K562 (cell line): ENCODE measurements at regions not wholly inside any gene's neighbourhood (a gene's known extent, or its start where the extent isn't known, plus 50 kb on each side); places are given as distances from the start of the nearest gene placed in this dataset.

Source experiments
- ATAC-seq: fragments of 200-7000 bp; cut with Tn5 transposase; 3 replicates; pipeline ENCODE4 v1.9.1; 2020; ENCODE audit warnings: moderate library complexity
- BruUV-seq: library from RNA; stranded (reverse); fragments of 400-500 nt; replicated peaks from 2 replicates; lab custom pipeline; 2021; lab: Mats Ljungman, UMichigan
- CTCF ChIA-PET: fragments of 300-600 bp; formaldehyde crosslinking; extraction: SDS; loops from one replicate; lab custom pipeline; 2021; ENCODE audit warnings: low intra/inter-chr PET ratio; lab: Yijun Ruan, JAX
- POLR2A ChIA-PET: fragments of 300-600, 350-650 bp; sonication (Branson Sonifier 250); formaldehyde crosslinking; extraction: SDS; loops from one replicate; lab custom pipeline; 2021; ENCODE audit warnings: antibody characterized with exemption, inconsistent platforms; lab: Yijun Ruan, JAX
- DNase-seq, 4 experiments: peaks; one replicate each; pipeline versions ENCODE4 v3.0.0 to v3.0.0-alpha.2; 2011 to 2018; ENCODE audit warnings: low spot score in 3 of 4, mixed read lengths in 3 of 4; ENCODE audit errors: extremely low read depth in 1 of 4
- FAIRE-seq: peaks from 2 replicates; lab custom pipeline; 2011; peaks lifted over from hg19 to GRCh38; lab: Jason Lieb, UNC
- H2AFZ ChIP-seq: 2 replicates; pipeline ENCODE4 v1.6.0; 2011; ENCODE audit warnings: low read depth, low read length, control low read depth, inconsistent platforms
- H3K27ac ChIP-seq: fragments of 200-600 bp; 3 replicates; pipeline ENCODE4 v1.8.0; 2011; ENCODE audit warnings: low read depth, mild to moderate bottlenecking, control low read depth, inconsistent platforms, low read length, moderate library complexity, mixed read lengths; ENCODE audit errors: extremely low read depth
- H3K27me3 ChIP-seq, 2 experiments: fragments of 300-600 bp in 1 of 2; 2 replicates in 1 of 2; 3 replicates in 1 of 2; pipeline versions ENCODE4 v1.6.0 to v1.8.0; 2011; ENCODE audit warnings: inconsistent platforms in 2 of 2, low read length in 2 of 2, mild to moderate bottlenecking in 1 of 2, mixed read lengths in 1 of 2, moderate library complexity in 1 of 2; ENCODE audit not compliant: control insufficient read depth in 2 of 2, insufficient read depth in 2 of 2
- H3K36me3 ChIP-seq: fragments of 300-600 bp; 3 replicates; pipeline ENCODE4 v1.8.0; 2011; ENCODE audit warnings: mild to moderate bottlenecking, low read length, inconsistent platforms; ENCODE audit not compliant: control insufficient read depth, insufficient read depth
- H3K4me1 ChIP-seq, 2 experiments: fragments of 200-600 bp in 1 of 2; replicated peaks in 1 of 2; 2 replicates in 1 of 2; 3 replicates in 1 of 2; pipeline versions ENCODE4 v1.5.1 to v1.8.0; 2011; ENCODE audit warnings: inconsistent platforms in 2 of 2, low read length in 2 of 2, mild to moderate bottlenecking in 1 of 2, mixed read lengths in 1 of 2, moderate library complexity in 1 of 2; ENCODE audit not compliant: control insufficient read depth in 2 of 2, insufficient read depth in 2 of 2
- H3K4me2 ChIP-seq: 2 replicates; pipeline ENCODE4 v1.6.1; 2011; ENCODE audit warnings: low read length, control low read depth, inconsistent platforms, mixed read lengths; ENCODE audit not compliant: insufficient read depth
- H3K4me3 ChIP-seq: fragments of 200-600 bp; sonication (generic), shearing (Covaris generic); 2 replicates; pipeline ENCODE4 v1.5.1; 2016; ENCODE audit warnings: control low read depth, inconsistent platforms
- H3K79me2 ChIP-seq: fragments of 200-600 bp; 3 replicates; pipeline ENCODE4 v1.8.0; 2011; ENCODE audit warnings: low read length, inconsistent platforms; ENCODE audit not compliant: control insufficient read depth, insufficient read depth
- H3K9ac ChIP-seq, 2 experiments: 2 replicates each; pipeline versions ENCODE4 v1.6.0 to v1.6.1; 2011; ENCODE audit warnings: low read depth in 2 of 2, low read length in 2 of 2, control low read depth in 1 of 2, inconsistent platforms in 1 of 2, mild to moderate bottlenecking in 1 of 2, mixed read lengths in 1 of 2; ENCODE audit not compliant: insufficient read depth in 1 of 2
- H3K9me1 ChIP-seq: one replicate; pipeline ENCODE4 v1.6.0; 2011; ENCODE audit warnings: inconsistent platforms, mild to moderate bottlenecking, low read length, moderate library complexity; ENCODE audit not compliant: control insufficient read depth, insufficient read depth
- H3K9me3 ChIP-seq: replicated peaks from 2 replicates; pipeline ENCODE4 v1.5.1; 2011; ENCODE audit warnings: low read depth, low read length, inconsistent platforms; ENCODE audit not compliant: control insufficient read depth, insufficient read depth
- H4K20me1 ChIP-seq: replicated peaks from 2 replicates; pipeline ENCODE4 v1.6.1; 2011; ENCODE audit warnings: low read length, inconsistent platforms, mixed read lengths; ENCODE audit not compliant: control insufficient read depth, insufficient read depth
- BDP1 ChIP-seq: IDR thresholded peaks from 3 replicates; pipeline ENCODE4 v1.6.1; 2011; ENCODE audit not compliant: insufficient read length, insufficient read depth
- BMI1 ChIP-seq: fragments of 150-350 bp; IDR thresholded peaks from 2 replicates; pipeline ENCODE4 v1.6.1; 2014; ENCODE audit warnings: low read length
- BRCA1 ChIP-seq, 2 experiments: fragments of 450-650 bp in 1 of 2; sonication (generic) in 1 of 2; formaldehyde crosslinking in 1 of 2; IDR thresholded peaks; 2 replicates each; pipeline versions ENCODE4 v1.5.0 to v1.6.1; 2017 to 2020; ENCODE audit warnings: mild to moderate bottlenecking in 1 of 2, missing genetic modification reagents in 1 of 2
- CBFA2T2 ChIP-seq: fragments of 450-650 bp; conservative IDR thresholded peaks from 2 replicates; pipeline ENCODE4 v1.6.1; 2017; ENCODE audit warnings: mild to moderate bottlenecking
- CREBBP ChIP-seq: IDR thresholded peaks from one replicate; pipeline ENCODE4 v1.6.1; 2012; ENCODE audit warnings: low read depth, mild to moderate bottlenecking, control low read depth, inconsistent platforms, low read length
- CXXC5 ChIP-seq: fragments of 250-450 bp; sonication (Bioruptor Pico); IDR thresholded peaks from 2 replicates; pipeline ENCODE4 v1.8.0; 2022; ENCODE audit warnings: inconsistent platforms, mild to moderate bottlenecking, moderate library complexity
- DPF2 ChIP-seq: fragments of 450-650 bp; IDR thresholded peaks from 2 replicates; pipeline ENCODE4 v1.6.1; 2016
- FOXM1 ChIP-seq, 2 experiments: fragments of 450-650 bp in 1 of 2; sonication (generic) in 1 of 2; formaldehyde crosslinking in 1 of 2; IDR thresholded peaks; 2 replicates each; pipeline versions ENCODE4 v1.6.1 to v1.9.0; 2017 to 2022; ENCODE audit warnings: low read depth in 2 of 2, mild to moderate bottlenecking in 2 of 2, missing genetic modification reagents in 1 of 2, moderate library complexity in 1 of 2
- GTF2B ChIP-seq: IDR thresholded peaks from 2 replicates; pipeline ENCODE4 v1.6.1; 2011; ENCODE audit not compliant: insufficient read length; ENCODE audit errors: extremely low read depth
- PHF20 ChIP-seq: fragments of 450-650 bp; IDR thresholded peaks from 2 replicates; pipeline ENCODE4 v1.6.1; 2018; ENCODE audit not compliant: partially characterized antibody
- RFX7 ChIP-seq: fragments of 250-450 bp; sonication (Bioruptor Pico); IDR thresholded peaks from 2 replicates; pipeline ENCODE4 v1.5.1; 2021; ENCODE audit warnings: mild to moderate bottlenecking
- SNRNP70 ChIP-seq: fragments of 200-400 bp; formaldehyde crosslinking; optimal IDR thresholded peaks from 2 replicates; pipeline ENCODE3; 2017; ENCODE audit warnings: low read depth, low read length
- ZBTB12 ChIP-seq: fragments of 250-450 bp; sonication (Bioruptor Pico); IDR thresholded peaks from 2 replicates; pipeline ENCODE4 v1.4.0; 2020
- ZFPM2 ChIP-seq: fragments of 250-450 bp; sonication (Bioruptor Pico); IDR thresholded peaks from 2 replicates; pipeline ENCODE4 v1.5.1; 2022; ENCODE audit warnings: mild to moderate bottlenecking
- WGBS: fragments of 100-300 bp; shearing (Covaris generic); methylation state at CpG from one replicate; pipeline ENCODE4 v1.1.6; 2016; ENCODE audit warnings: low coverage, mixed read lengths; ENCODE audit not compliant: insufficient coverage; ENCODE audit errors: missing lambda C conversion rate; 5-methylcytosine and 5-hydroxymethylcytosine counted together
- in situ Hi-C: fragments of 300-500 bp; cut with MboI; formaldehyde crosslinking; loops from 4 replicates; pipeline ENCODE4 v1.15.0; 2018; ENCODE audit warnings: inconsistent platforms, mixed read lengths
- intact Hi-C: fragments of 100-400 bp; cut with micrococcal nuclease; formaldehyde crosslinking; loops from 2 replicates; pipeline ENCODE4 v1.14.2; 2022
- TF ChIP-seq, protein P1 (sequence below): sonication (generic); formaldehyde crosslinking; IDR thresholded peaks from 2 replicates; pipeline ENCODE4 v1.8.1; 2022; ENCODE audit warnings: missing genetic modification reagents
- TF ChIP-seq, protein P2 (sequence below): sonication (generic); formaldehyde crosslinking; IDR thresholded peaks from 2 replicates; pipeline ENCODE4 v1.8.1; 2022; ENCODE audit warnings: missing genetic modification reagents
- TF ChIP-seq, protein P3 (sequence below), 2 experiments: fragments of 200-800 bp in 1 of 2; sonication (Bioruptor generic) in 1 of 2; sonication (generic) in 1 of 2; formaldehyde crosslinking in 1 of 2; IDR thresholded peaks in 1 of 2; conservative IDR thresholded peaks in 1 of 2; 2 replicates each; pipeline versions ENCODE4 v1.5.0 to v1.6.1; 2016 to 2020; ENCODE audit warnings: missing compliant biosample characterization in 1 of 2, missing genetic modification characterization in 1 of 2, missing genetic modification reagents in 1 of 2

DNA sequence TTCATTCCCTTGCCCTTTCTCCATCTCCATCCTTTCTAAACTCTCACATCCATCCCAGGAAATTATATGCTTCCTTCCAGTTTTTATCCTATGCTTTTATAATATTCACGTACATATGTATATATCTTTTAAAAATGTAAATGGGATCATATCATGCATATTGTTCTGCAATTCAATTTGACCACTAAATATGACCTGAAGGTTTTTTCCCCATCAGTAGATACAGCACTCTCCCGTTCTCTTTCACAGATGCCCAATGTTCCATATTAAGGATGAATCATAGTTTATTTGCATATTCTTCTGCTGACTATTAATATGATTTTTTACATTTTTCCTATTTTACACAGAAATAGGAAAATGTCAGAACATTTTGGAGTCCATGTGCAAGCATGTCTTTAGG, 213.3 kb upstream of the PARD3B start (continued):
- TF ChIP-seq, protein P1, sequence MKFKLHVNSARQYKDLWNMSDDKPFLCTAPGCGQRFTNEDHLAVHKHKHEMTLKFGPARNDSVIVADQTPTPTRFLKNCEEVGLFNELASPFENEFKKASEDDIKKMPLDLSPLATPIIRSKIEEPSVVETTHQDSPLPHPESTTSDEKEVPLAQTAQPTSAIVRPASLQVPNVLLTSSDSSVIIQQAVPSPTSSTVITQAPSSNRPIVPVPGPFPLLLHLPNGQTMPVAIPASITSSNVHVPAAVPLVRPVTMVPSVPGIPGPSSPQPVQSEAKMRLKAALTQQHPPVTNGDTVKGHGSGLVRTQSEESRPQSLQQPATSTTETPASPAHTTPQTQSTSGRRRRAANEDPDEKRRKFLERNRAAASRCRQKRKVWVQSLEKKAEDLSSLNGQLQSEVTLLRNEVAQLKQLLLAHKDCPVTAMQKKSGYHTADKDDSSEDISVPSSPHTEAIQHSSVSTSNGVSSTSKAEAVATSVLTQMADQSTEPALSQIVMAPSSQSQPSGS (CRISPR knock-in tag): no peak
- TF ChIP-seq ZFPM2: no peak
- TF ChIP-seq BMI1: no peak
- TF ChIP-seq FOXM1 (IDR thresholded peaks at IDR 0.05; ENCODE audit: low read depth): no peak
- no peak for TF ChIP-seq FOXM1 (CRISPR knock-in tag; IDR thresholded peaks at IDR 0.05; ENCODE audit: low read depth)

GRCh38 chr2:204332706-204333105, 212.6 kb upstream of the PARD3B start:
- no peak for DNase-seq
- H3K27me3 ChIP-seq: no peaks in the 10 kb centered on the region
- no peaks in the 10 kb centered on the region for H3K36me3 ChIP-seq
- no peaks in the 10 kb centered on the region for H4K20me1 ChIP-seq
- no peak for FAIRE-seq
- H3K4me3 ChIP-seq: no peak overlapping the region
- ATAC-seq: no peak
- no peak overlapping the region for H3K9ac ChIP-seq
- CTCF ChIA-PET: no interaction called here
- no peaks in the 10 kb centered on the region for H3K9me1 ChIP-seq
- no peak overlapping the region for H2AFZ ChIP-seq
- no peak for TF ChIP-seq CREBBP
- no peak for TF ChIP-seq ZBTB12 (CRISPR knock-in tag)
- no peak for TF ChIP-seq CXXC5 (CRISPR knock-in tag)
- TF ChIP-seq, protein P2, sequence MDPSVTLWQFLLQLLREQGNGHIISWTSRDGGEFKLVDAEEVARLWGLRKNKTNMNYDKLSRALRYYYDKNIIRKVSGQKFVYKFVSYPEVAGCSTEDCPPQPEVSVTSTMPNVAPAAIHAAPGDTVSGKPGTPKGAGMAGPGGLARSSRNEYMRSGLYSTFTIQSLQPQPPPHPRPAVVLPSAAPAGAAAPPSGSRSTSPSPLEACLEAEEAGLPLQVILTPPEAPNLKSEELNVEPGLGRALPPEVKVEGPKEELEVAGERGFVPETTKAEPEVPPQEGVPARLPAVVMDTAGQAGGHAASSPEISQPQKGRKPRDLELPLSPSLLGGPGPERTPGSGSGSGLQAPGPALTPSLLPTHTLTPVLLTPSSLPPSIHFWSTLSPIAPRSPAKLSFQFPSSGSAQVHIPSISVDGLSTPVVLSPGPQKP (CRISPR knock-in tag): no peak
- no peak for TF ChIP-seq GTF2B
- TF ChIP-seq SNRNP70: no peak
- TF ChIP-seq, protein P3, sequence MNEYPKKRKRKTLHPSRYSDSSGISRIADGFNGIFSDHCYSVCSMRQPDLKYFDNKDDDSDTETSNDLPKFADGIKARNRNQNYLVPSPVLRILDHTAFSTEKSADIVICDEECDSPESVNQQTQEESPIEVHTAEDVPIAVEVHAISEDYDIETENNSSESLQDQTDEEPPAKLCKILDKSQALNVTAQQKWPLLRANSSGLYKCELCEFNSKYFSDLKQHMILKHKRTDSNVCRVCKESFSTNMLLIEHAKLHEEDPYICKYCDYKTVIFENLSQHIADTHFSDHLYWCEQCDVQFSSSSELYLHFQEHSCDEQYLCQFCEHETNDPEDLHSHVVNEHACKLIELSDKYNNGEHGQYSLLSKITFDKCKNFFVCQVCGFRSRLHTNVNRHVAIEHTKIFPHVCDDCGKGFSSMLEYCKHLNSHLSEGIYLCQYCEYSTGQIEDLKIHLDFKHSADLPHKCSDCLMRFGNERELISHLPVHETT (CRISPR knock-in tag; conservative IDR thresholded peaks at IDR 0.05 in 1 of 2, IDR thresholded peaks at IDR 0.05 in 1 of 2): no peak
- no peak for TF ChIP-seq BDP1
- TF ChIP-seq CBFA2T2: no peak
- no peak for TF ChIP-seq BRCA1 (IDR thresholded peaks at IDR 0.05)
- no peak for TF ChIP-seq BRCA1 (CRISPR knock-in tag; IDR thresholded peaks at IDR 0.05)
- no peak for TF ChIP-seq DPF2
- TF ChIP-seq RFX7 (CRISPR knock-in tag): no peak
- no peak for TF ChIP-seq PHF20
- TF ChIP-seq, all 486 proteins: peak for 0
- intact Hi-C loops (no loop called here), in situ Hi-C loops (no loop called here)
- Histone ChIP-seq H3K4me1 (peaks cover 0 to 9% of the 10 kb centered on the region in 2 experiments; a peak in 2 of 5 replicates), H3K79me2 (no peaks in the 10 kb centered on the region), H3K4me2 (no peak overlapping the region), H3K27ac (no peak overlapping the region), H3K9me3 (no peaks in the 10 kb centered on the region)
- POLR2A ChIA-PET: no interaction called here
- WGBS: 30% methylated on average over 3 of the region's 3 CpGs
- no TSS peak for BruUV-seq
